Activated naive CD4-positive, alpha-beta T cell treated with anti-CD3 and anti-CD28 coated beads, Interleukin-2, amount 50 U/mL, for 16 hours (primary cell): ENCODE measurements at regions not wholly inside any gene's neighbourhood (a gene's known extent, or its start where the extent isn't known, plus 50 kb on each side); places are given as distances from the start of the nearest gene placed in this dataset.
A peak's percentile ranks its signal among the peaks of the same experiment; 100 is the strongest.

Experiments
- DNase-seq: peaks from one replicate; pipeline ENCODE4 v3.0.0-alpha.2; 2020

- DNase-seq, result no peak
These were observed 213.1 kb downstream of the UBE2E3 start for GRCh38 chr2:181193550-181193949.

GRCh38 chr2:181196401-181196800, 216.0 kb downstream of the UBE2E3 start:
- DNase-seq, result no peak

GRCh38 chr2:181197140-181197760, 216.8 kb downstream of the UBE2E3 start:
- DNase-seq, result no peak

- DNase-seq, result no peak
These were observed 217.9 kb downstream of the UBE2E3 start for GRCh38 chr2:181198183-181198864.

- DNase-seq, result no peak
These were observed 223.0 kb downstream of the UBE2E3 start for GRCh38 chr2:181203412-181203811.

- no peak for DNase-seq
These were observed 223.5 kb downstream of the UBE2E3 start for GRCh38 chr2:181203916-181204315.

- DNase-seq, result no peak
These were observed 238.0 kb downstream of the UBE2E3 start for GRCh38 chr2:181218401-181218821.

GRCh38 chr2:181223234-181223633, 234.0 kb upstream of the ITGA4 start:
- no peak for DNase-seq

GRCh38 chr2:181224866-181225265, 232.3 kb upstream of the ITGA4 start:
- DNase-seq, result no peak

- DNase-seq, result no peak
These were observed 228.5 kb upstream of the ITGA4 start for GRCh38 chr2:181228661-181229060.

GRCh38 chr2:181231151-181231550, 226.0 kb upstream of the ITGA4 start:
- DNase-seq, result no peak

- DNase-seq, result no peak
These were observed 225.1 kb upstream of the ITGA4 start for GRCh38 chr2:181231886-181232621.

GRCh38 chr2:181234487-181234891, 222.7 kb upstream of the ITGA4 start:
- DNase-seq, result no peak

- DNase-seq, result no peak
These were observed 222.2 kb upstream of the ITGA4 start for GRCh38 chr2:181235011-181235410.

- no peak for DNase-seq
These were observed 221.3 kb upstream of the ITGA4 start for GRCh38 chr2:181235683-181236459.

- DNase-seq, result peak; percentile 10
These were observed 217.9 kb upstream of the ITGA4 start for GRCh38 chr2:181239201-181239799.

GRCh38 chr2:181240844-181241243, 216.3 kb upstream of the ITGA4 start:
- DNase-seq, result no peak

- no peak for DNase-seq
These were observed 215.8 kb upstream of the ITGA4 start for GRCh38 chr2:181241366-181241765.

- DNase-seq, result no peak
These were observed 215.4 kb upstream of the ITGA4 start for GRCh38 chr2:181241797-181242196.

GRCh38 chr2:181242262-181242661, 214.9 kb upstream of the ITGA4 start:
- no peak for DNase-seq

- DNase-seq, result no peak
These were observed 213.9 kb upstream of the ITGA4 start for GRCh38 chr2:181243319-181243718.

- no peak for DNase-seq
These were observed 206.5 kb upstream of the ITGA4 start for GRCh38 chr2:181250691-181251090.
